HG02678 (cell line): ENCODE measurements at regions not wholly inside any gene's neighbourhood (a gene's known extent, or its start where the extent isn't known, plus 50 kb on each side); places are given as distances from the start of the nearest gene placed in this dataset.
"Not testable (repeated sequence)": the region's sequence is repeated elsewhere in the genome, so short reads cannot be mapped to it uniquely, and the experiment has no call there.

Experiments
- ATAC-seq: cut with Tn5 transposase; IDR thresholded peaks from one replicate; pipeline ENCODE4 v1.9.1; 2021; ENCODE audit warnings: mild to moderate bottlenecking, moderate library complexity; ENCODE audit not compliant: unreplicated experiment

- no peak for ATAC-seq
Observed at GRCh38 chr20:48148020-48148419, 362.7 kb upstream of the SULF2 start.

- no peak for ATAC-seq
Observed at GRCh38 chr20:48147311-48147710, 362.0 kb upstream of the SULF2 start.

GRCh38 chr20:48146877-48147276 is 361.6 kb upstream of the SULF2 start:
- ATAC-seq, result no peak

- ATAC-seq, result no peak
Observed at GRCh38 chr20:48146308-48146707, 361.0 kb upstream of the SULF2 start.

GRCh38 chr20:48143435-48144081 is 358.3 kb upstream of the SULF2 start:
- no peak for ATAC-seq

- no peak for ATAC-seq
Observed at GRCh38 chr20:48142516-48142773, 357.2 kb upstream of the SULF2 start.

- no peak for ATAC-seq
Observed at GRCh38 chr20:48141660-48142515, 356.6 kb upstream of the SULF2 start.

GRCh38 chr20:48139262-48140041 is 354.2 kb upstream of the SULF2 start:
- ATAC-seq, result no peak

- no peak for ATAC-seq
Observed at GRCh38 chr20:48132834-48133233, 347.6 kb upstream of the SULF2 start.

- no peak for ATAC-seq
Observed at GRCh38 chr20:48131581-48131980, 346.3 kb upstream of the SULF2 start.

- no peak for ATAC-seq
Observed at GRCh38 chr20:48129345-48129942, 344.2 kb upstream of the SULF2 start.

GRCh38 chr20:48128436-48128835 is 343.2 kb upstream of the SULF2 start:
- no peak for ATAC-seq

- not testable (repeated sequence) for ATAC-seq
Observed at GRCh38 chr20:48127964-48128363, 342.7 kb upstream of the SULF2 start.

- not testable (repeated sequence) for ATAC-seq
Observed at GRCh38 chr20:48127133-48127532, 341.9 kb upstream of the SULF2 start.

- ATAC-seq, result no peak
Observed at GRCh38 chr20:48126227-48126740, 341.0 kb upstream of the SULF2 start.

GRCh38 chr20:48124960-48125359 is 339.7 kb upstream of the SULF2 start:
- no peak for ATAC-seq

GRCh38 chr20:48124181-48124782 is 339.0 kb upstream of the SULF2 start:
- ATAC-seq, result no peak

- ATAC-seq, result no peak
Observed at GRCh38 chr20:48120120-48120519, 334.8 kb upstream of the SULF2 start.

- ATAC-seq, result not testable (repeated sequence)
Observed at GRCh38 chr20:48119389-48119788, 334.1 kb upstream of the SULF2 start.

GRCh38 chr20:48115502-48115901 is 330.2 kb upstream of the SULF2 start:
- no peak for ATAC-seq

- no peak for ATAC-seq
Observed at GRCh38 chr20:48107560-48107959, 322.3 kb upstream of the SULF2 start.
